Right kidney (tissue), 1 donor: ENCODE measurements at regions not wholly inside any gene's neighbourhood (a gene's known extent, or its start where the extent isn't known, plus 50 kb on each side); places are given as distances from the start of the nearest gene placed in this dataset.

ENCODE experiments used
- DNase-seq: peaks from one replicate; pipeline ENCODE4 v3.0.0-alpha.2; 2016

- DNase-seq = no peak
These were observed 348.9 kb downstream of the ARL4A start for GRCh38 chr7:13036256-13036780.

- DNase-seq = no peak
These were observed 349.8 kb downstream of the ARL4A start for GRCh38 chr7:13037216-13037615.

DNA sequence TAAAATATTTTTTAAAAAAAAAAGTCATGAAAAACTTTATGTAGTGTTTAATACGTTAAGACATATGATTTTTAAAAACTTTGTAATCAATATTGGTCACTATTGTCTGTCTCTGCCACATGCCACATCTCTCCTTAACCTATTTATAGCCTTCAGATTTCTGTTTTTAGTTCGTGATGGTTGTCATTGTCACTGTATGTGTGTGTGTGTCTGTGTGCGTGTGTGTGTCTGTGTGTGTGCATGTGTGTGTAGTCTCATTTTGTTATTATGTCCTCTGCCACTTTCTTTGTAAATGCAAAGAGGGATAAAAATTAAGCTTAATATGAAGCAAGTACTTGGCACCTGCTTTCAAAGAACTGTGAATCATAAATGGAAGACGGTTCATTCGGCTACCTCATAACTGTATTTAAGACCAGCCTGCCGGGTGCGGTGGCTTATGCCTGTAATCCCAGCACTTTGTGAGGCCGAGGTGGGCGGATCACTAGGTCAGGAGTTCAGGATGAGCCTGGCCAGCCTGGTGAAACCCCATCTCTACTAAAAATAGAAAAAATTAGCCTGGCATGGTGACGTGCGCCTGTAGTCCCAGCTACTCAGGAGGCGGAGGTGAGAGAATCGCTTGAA lies 354.0 kb downstream of the ARL4A start:
- no peak for DNase-seq

DNA sequence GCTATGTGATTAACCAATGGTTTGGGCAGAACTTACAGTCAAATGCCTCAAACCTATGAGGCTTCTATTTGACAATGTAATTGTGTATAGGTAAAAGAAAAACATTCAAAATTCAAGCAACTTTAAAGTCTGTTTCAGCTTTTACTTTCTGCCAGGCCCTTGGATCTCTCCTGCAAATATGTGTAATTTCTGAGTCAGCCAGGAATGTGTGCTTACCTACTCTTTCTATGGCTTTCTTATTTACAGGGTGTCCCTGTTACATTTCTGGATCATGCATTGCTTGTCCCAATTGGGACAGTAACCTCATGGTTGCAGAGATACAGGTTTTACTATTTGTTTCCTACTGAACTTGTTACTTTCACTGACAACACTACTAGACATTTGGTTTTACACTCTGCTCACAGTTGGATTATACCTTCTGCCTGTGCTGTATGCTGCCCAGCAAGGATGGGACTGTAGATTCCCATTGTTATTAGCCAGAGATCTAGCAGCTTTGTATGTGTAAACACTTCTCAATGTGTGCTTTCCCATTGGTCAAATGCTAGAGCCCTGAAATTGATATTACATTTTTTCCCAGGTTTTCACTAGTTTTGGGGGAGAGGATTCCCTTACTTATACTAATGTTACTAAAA lies 355.3 kb downstream of the ARL4A start:
- DNase-seq = no peak

DNA sequence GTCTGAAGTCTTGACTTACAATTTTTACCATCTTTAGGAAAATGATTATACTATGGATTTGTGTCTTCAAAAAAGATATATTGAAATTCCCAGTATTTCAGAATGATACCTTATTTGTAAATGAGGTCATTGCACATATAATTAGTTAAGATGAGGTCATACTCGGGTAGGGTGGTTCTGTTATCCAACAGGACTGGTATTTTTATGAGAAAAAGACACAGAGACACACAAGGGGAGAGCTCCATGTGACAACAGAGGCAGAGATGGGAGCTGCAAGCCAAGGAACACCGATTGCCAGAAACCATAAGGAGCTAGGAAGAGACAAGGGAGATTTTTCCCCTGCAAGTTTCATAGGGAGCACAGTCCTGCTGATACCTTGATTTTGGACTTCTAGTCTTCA lies 356.9 kb downstream of the ARL4A start:
- DNase-seq = no peak

GRCh38 chr7:13047061-13047460 lies 359.6 kb downstream of the ARL4A start:
- DNase-seq = no peak

DNA sequence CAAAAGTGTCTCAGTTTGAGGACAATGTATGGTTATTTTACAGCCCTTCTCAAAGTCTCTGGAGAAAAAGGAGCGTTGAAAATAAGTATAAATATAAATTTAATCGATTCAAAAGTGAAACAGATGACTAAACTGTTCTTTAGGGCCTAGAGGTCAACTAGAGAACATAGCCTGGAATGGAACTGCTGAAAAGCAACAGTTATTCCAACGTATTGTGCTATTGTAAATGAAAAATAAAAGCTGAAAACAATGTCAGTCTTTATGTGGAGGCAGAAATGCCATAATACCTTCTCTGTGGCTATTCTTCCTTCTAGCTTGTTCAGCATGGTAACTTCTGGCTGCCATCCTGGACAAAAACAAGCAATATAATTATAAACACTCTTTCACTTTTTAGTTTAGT lies 362.5 kb downstream of the ARL4A start:
- DNase-seq = no peak

- no peak for DNase-seq
These were observed 363.3 kb downstream of the ARL4A start for GRCh38 chr7:13050703-13051102.

- no peak for DNase-seq
These were observed 368.4 kb downstream of the ARL4A start for GRCh38 chr7:13055732-13056368.

- no peak for DNase-seq
These were observed 370.2 kb downstream of the ARL4A start for GRCh38 chr7:13057462-13058200.

- no peak for DNase-seq
These were observed 372.7 kb downstream of the ARL4A start for GRCh38 chr7:13060173-13060572.

DNA sequence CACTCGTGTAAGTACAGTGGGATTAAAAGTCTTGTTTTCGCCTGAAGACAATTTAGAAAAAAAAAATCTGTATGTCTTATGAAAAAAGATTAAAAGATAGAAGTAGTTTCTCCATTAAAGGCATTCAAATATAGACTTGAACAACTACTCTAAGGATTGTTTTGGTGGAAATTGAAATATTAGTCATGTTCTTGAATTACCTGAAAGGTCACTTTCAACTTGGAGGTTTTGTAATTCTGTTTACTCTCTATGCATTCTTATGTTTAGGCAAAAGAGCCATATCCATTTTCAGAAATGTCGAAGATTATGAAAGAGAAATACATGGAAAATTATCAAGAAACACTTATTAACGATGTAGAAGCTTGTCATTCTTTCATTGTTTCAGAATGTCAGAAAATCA lies 373.7 kb downstream of the ARL4A start:
- DNase-seq = no peak

- no peak for DNase-seq
These were observed 375.2 kb downstream of the ARL4A start for GRCh38 chr7:13062631-13063030.

DNA sequence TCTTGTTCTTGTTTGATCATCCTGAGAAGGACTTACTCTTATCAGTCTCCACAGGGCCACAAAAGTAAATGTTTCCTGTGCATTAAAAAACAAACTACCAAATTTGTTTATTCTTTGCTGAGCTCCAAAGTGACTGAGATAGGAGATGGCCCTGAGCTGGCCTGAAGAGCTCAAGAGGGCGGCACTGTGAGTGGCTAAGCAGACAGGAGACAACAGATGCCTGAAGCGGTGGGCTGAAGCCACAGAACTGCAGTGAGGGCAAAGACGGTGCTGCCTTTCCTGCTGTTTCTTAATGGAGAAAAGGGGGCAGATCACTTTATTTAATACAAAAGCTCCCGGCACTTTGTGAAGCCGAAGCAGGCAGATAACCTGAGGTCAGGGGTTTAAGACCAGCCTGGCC lies 379.6 kb downstream of the ARL4A start:
- no peak for DNase-seq

DNA sequence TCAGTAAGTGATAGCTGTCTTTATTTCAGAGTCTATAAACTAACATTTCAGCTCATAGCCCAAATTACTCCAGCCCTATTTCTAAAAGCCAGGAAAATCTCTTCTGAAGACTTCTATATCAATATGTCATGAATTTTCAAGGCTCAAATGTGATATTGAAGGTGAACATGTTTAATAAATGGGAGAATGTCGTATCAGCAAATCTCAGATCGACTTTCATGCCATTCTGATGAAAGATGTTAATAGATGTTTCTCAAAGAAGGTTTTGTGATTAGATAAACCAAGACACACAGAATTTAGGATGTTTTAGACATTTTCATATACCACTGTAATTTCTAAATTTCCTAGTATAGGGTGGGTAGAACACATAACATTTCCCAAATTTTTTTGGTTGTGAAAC lies 380.6 kb downstream of the ARL4A start:
- no peak for DNase-seq

- no peak for DNase-seq
These were observed 382.4 kb downstream of the ARL4A start for GRCh38 chr7:13069841-13070240.

- no peak for DNase-seq
These were observed 384.6 kb downstream of the ARL4A start for GRCh38 chr7:13072014-13072413.

DNA sequence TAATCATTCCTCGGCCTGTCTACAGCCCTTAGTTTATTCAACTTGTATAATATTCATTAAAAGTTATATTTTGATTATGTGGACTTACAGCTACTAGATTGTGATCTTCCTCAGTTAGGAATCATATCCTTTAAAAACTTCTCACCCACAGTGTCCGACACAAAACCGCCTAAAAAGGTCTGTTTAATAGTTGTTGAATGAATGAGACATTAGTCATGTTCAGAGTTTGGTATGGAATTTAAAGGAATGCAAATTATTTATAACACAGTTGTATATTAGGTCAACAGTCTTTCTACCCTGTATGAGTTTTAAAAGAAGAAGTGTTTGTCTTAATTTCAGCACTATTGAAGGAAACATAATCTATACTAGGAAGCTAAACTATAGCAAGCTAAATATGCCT lies 390.0 kb downstream of the ARL4A start:
- DNase-seq = no peak

DNA sequence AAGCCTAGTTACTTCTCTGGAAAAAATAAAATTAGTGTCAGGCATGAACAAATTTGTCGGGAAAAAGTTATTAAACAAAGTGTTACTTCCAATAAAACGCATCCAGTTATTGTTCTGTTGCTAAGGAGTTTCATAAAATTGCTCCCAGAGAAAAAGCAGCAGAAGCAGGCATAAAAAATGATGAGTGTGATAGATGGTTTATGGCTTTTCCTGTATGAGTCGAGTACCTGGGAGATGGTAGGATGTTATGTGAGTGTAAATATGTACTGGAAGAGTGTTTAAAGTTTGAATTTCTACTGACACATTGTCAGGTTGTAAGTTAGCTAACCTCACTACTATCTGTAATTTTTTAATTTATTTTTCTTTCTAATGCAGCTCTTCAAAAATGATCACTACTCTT lies 390.7 kb downstream of the ARL4A start:
- no peak for DNase-seq

DNA sequence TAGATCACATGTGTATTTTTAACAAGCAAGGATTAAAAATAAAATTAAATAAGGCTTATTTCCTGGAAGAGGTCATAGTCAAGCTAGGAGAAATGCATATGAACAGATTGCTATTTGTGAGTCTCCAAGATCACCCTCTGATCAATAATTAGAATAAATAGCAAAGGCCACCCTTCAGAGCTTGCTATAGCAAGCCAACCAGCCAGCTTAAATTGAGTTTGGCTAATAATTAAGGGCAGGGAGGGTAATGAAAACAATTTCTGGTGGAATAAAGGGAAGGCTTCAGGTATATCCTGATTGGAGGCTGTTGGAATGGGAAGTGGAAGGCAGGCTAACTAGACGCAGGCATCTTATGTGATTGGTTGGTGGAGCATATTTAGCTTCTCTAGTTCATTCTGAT lies 403.5 kb downstream of the ARL4A start:
- DNase-seq = no peak

- DNase-seq = no peak
These were observed 404.7 kb downstream of the ARL4A start for GRCh38 chr7:13091974-13092707.

DNA sequence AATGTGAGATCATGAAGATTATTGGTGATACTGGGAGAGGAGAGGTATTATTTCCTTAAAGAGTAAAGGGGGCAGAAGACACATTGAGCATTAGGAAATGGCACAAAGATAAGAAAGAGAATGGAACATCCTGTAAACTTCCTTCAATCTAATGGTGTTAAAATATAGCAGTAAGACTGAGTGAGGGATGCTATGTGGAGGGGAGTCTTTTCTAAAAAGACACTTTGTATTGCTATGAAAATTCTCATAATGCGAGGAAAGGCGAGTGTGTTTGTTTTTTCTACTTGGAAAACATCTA lies 405.2 kb downstream of the ARL4A start:
- DNase-seq = no peak

- DNase-seq = no peak
These were observed 405.7 kb downstream of the ARL4A start for GRCh38 chr7:13093160-13093559.
